ENCODE measurements at regions not wholly inside any gene's neighbourhood (a gene's known extent, or its start where the extent isn't known, plus 50 kb on each side); places are given as distances from the start of the nearest gene placed in this dataset.
"Not testable (repeated sequence)": the region's sequence is repeated elsewhere in the genome, so short reads cannot be mapped to it uniquely, and the experiment has no call there.

DNA sequence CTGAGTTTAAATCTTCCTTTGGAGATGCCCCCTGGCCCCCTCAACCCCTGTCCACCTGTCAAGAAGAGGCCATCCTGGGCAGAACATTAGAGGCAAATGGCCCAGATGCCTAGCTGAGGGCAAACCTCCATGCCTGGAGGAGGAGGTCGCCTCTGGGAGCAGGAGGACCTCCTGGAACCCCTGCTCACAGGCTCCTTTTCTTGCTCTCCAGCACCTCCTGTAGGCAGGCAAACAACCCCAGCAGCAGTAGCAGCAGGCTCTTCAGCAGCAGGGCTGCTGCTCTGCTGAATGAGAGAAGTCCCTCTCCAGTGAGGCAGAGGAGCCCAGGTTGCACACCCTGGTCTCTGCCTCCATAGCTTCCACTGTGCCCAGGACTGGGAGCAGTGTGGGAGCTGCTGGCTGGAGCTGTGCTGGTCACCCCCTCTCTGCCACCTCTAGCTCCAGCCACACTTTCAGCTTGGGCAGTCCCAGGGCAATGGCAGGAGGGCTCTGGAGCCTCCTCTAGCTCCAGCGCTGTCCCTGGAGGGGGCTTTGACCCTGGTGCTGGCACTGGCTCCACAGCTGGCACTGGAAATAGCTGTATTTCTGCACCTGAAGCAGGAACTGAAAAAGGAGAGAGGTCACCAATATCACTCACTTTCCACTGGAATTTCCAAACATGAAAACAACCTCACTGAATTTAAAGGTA, 1494.5 kb upstream of the TPTE start:
- TF ChIP-seq, protein P1, sequence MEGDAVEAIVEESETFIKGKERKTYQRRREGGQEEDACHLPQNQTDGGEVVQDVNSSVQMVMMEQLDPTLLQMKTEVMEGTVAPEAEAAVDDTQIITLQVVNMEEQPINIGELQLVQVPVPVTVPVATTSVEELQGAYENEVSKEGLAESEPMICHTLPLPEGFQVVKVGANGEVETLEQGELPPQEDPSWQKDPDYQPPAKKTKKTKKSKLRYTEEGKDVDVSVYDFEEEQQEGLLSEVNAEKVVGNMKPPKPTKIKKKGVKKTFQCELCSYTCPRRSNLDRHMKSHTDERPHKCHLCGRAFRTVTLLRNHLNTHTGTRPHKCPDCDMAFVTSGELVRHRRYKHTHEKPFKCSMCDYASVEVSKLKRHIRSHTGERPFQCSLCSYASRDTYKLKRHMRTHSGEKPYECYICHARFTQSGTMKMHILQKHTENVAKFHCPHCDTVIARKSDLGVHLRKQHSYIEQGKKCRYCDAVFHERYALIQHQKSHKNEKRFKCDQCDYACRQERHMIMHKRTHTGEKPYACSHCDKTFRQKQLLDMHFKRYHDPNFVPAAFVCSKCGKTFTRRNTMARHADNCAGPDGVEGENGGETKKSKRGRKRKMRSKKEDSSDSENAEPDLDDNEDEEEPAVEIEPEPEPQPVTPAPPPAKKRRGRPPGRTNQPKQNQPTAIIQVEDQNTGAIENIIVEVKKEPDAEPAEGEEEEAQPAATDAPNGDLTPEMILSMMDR (conservative IDR thresholded peaks at IDR 0.05 in 1 of 2, IDR thresholded peaks at IDR 0.05 in 1 of 2; ENCODE audit: extremely low read depth in 1 of 2, insufficient read depth in 1 of 2, low read depth in 1 of 2, low read length in 2 of 2): not testable (repeated sequence)
- TF ChIP-seq EZH2 (IDR thresholded peaks at IDR 0.05; ENCODE audit: borderline replicate concordance, low read length): not testable (repeated sequence)

Data from mammary epithelial cell (primary cell).